ENCODE measurements at regions not wholly inside any gene's neighbourhood (a gene's known extent, or its start where the extent isn't known, plus 50 kb on each side); places are given as distances from the start of the nearest gene placed in this dataset.

DNA sequence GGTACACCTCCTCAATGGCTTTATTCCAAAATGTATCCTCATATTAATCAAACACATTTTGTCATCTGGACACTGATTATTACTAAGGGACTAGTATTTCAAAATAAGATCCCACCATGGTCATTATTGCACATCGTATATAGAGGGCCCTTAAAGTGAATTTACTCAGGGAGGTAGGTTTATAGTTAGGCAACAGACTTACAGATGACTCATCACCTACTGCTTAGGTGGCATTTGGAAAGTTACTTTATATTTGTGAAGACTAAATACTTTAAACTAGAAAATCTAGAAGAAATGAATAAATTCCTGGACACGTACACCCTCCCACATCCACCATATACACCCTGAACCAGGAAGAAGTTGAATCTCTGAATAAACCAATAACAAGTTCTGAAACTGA lies 353.0 kb downstream of the KCTD12 start:
- TF ChIP-seq, protein P1, sequence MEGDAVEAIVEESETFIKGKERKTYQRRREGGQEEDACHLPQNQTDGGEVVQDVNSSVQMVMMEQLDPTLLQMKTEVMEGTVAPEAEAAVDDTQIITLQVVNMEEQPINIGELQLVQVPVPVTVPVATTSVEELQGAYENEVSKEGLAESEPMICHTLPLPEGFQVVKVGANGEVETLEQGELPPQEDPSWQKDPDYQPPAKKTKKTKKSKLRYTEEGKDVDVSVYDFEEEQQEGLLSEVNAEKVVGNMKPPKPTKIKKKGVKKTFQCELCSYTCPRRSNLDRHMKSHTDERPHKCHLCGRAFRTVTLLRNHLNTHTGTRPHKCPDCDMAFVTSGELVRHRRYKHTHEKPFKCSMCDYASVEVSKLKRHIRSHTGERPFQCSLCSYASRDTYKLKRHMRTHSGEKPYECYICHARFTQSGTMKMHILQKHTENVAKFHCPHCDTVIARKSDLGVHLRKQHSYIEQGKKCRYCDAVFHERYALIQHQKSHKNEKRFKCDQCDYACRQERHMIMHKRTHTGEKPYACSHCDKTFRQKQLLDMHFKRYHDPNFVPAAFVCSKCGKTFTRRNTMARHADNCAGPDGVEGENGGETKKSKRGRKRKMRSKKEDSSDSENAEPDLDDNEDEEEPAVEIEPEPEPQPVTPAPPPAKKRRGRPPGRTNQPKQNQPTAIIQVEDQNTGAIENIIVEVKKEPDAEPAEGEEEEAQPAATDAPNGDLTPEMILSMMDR (IDR thresholded peaks at IDR 0.05) = no peak
- no peak for TF ChIP-seq POLR2A (IDR thresholded peaks at IDR 0.05)

Data from sigmoid colon (tissue), 3 donors.